HEK293 (cell line): ENCODE measurements at regions not wholly inside any gene's neighbourhood (a gene's known extent, or its start where the extent isn't known, plus 50 kb on each side); places are given as distances from the start of the nearest gene placed in this dataset.

Experiments
- CTCF ChIA-PET: fragments of 350-600 bp; formaldehyde crosslinking; extraction: SDS; loops from one replicate; lab custom pipeline; 2021; ENCODE audit warnings: antibody characterized with exemption; lab: Yijun Ruan, JAX
- POLR2A ChIA-PET: fragments of 300-600 bp; formaldehyde crosslinking; extraction: SDS; loops from one replicate; lab custom pipeline; 2020; ENCODE audit warnings: antibody characterized with exemption, inconsistent platforms; lab: Yijun Ruan, JAX
- H3K27ac ChIP-seq: fragments of 200-500 bp; sonication (Bioruptor generic); 2 replicates; pipeline ENCODE4 v1.5.1; 2014; ENCODE audit warnings: low read depth, low read length, control low read depth, inconsistent platforms; ENCODE audit errors: extremely low read depth
- H3K36me3 ChIP-seq, 2 experiments: fragments of 200-500 bp in 1 of 2; sonication (Bioruptor generic) in 1 of 2; 1 replicate in 1 of 2; 2 replicates in 1 of 2; pipeline ENCODE4 v1.5.1; 2014 to 2017; ENCODE audit warnings: inconsistent platforms in 2 of 2, low read length in 2 of 2; ENCODE audit not compliant: control insufficient read depth in 2 of 2, insufficient read depth in 1 of 2
- H3K4me1 ChIP-seq: fragments of 200-500 bp; sonication (Bioruptor generic); 2 replicates; pipeline ENCODE4 v1.5.1; 2014; ENCODE audit warnings: mild to moderate bottlenecking, low read length, inconsistent platforms; ENCODE audit not compliant: control insufficient read depth, insufficient read depth
- H3K4me3 ChIP-seq: 2 replicates; pipeline ENCODE4 v1.5.1; 2011; ENCODE audit warnings: low read depth, mild to moderate bottlenecking, control low read depth, low read length, moderate library complexity
- H3K9me3 ChIP-seq: fragments of 200-500 bp; sonication (Bioruptor generic); 2 replicates; pipeline ENCODE4 v1.5.1; 2014; ENCODE audit warnings: low read depth, low read length, inconsistent platforms; ENCODE audit not compliant: control insufficient read depth, insufficient read depth
- OSR2 ChIP-seq: fragments of 450-650 bp; formaldehyde crosslinking; IDR thresholded peaks from 2 replicates; pipeline ENCODE4 v1.5.1; 2016; ENCODE audit warnings: missing biosample characterization, missing genetic modification characterization
- YY1 ChIP-seq: fragments of 450-650 bp; formaldehyde crosslinking; IDR thresholded peaks from 2 replicates; pipeline ENCODE4 v1.5.1; 2018; ENCODE audit warnings: missing biosample characterization, missing genetic modification characterization
- ZNF132 ChIP-seq: fragments of 450-650 bp; formaldehyde crosslinking; IDR thresholded peaks from 2 replicates; pipeline ENCODE4 v1.5.1; 2017; ENCODE audit warnings: missing biosample characterization, missing genetic modification characterization, borderline replicate concordance
- ZNF18 ChIP-seq: fragments of 450-650 bp; formaldehyde crosslinking; IDR thresholded peaks from 2 replicates; pipeline ENCODE4 v1.5.1; 2016; ENCODE audit warnings: missing biosample characterization, missing genetic modification characterization
- ZNF302 ChIP-seq: fragments of 450-650 bp; formaldehyde crosslinking; IDR thresholded peaks from 2 replicates; pipeline ENCODE4 v1.5.1; 2016; ENCODE audit warnings: missing biosample characterization, missing genetic modification characterization, low read depth
- ZNF341 ChIP-seq: fragments of 450-650 bp; formaldehyde crosslinking; IDR thresholded peaks from 2 replicates; pipeline ENCODE4; 2016; ENCODE audit warnings: low read depth, missing biosample characterization, missing genetic modification characterization
- ZNF423 ChIP-seq: fragments of 450-650 bp; formaldehyde crosslinking; IDR thresholded peaks from 2 replicates; pipeline ENCODE4 v1.5.1; 2016; ENCODE audit warnings: missing biosample characterization, missing genetic modification characterization
- ZNF580 ChIP-seq: fragments of 450-650 bp; formaldehyde crosslinking; IDR thresholded peaks from 2 replicates; pipeline ENCODE4 v1.5.1; 2016; ENCODE audit warnings: missing biosample characterization, missing genetic modification characterization
- ZNF596 ChIP-seq: fragments of 450-650 bp; IDR thresholded peaks from 2 replicates; pipeline ENCODE4 v1.5.0; 2018; ENCODE audit warnings: missing biosample characterization, mild to moderate bottlenecking, missing genetic modification characterization, moderate library complexity
- ZNF768 ChIP-seq: fragments of 450-650 bp; formaldehyde crosslinking; IDR thresholded peaks from 2 replicates; pipeline ENCODE4 v1.5.1; 2018; ENCODE audit warnings: missing biosample characterization, mild to moderate bottlenecking, missing genetic modification characterization
- TF ChIP-seq, protein P1 (sequence below): fragments of 450-650 bp; formaldehyde crosslinking; IDR thresholded peaks from 2 replicates; pipeline ENCODE4 v1.5.1; 2017; ENCODE audit warnings: missing biosample characterization, missing genetic modification characterization
- TF ChIP-seq, protein P2 (sequence below): fragments of 450-650 bp; formaldehyde crosslinking; IDR thresholded peaks from 2 replicates; pipeline ENCODE4 v1.5.1; 2016; ENCODE audit warnings: missing biosample characterization, missing genetic modification characterization, borderline replicate concordance
- TF ChIP-seq, protein P3 (sequence below): fragments of 450-650 bp; formaldehyde crosslinking; IDR thresholded peaks from 2 replicates; pipeline ENCODE4 v1.5.1; 2016; ENCODE audit warnings: missing biosample characterization, missing genetic modification characterization

GRCh38 chr5:124824637-124825158 is 78.3 kb upstream of the ZNF608 start (continued):
- TF ChIP-seq, protein P1, sequence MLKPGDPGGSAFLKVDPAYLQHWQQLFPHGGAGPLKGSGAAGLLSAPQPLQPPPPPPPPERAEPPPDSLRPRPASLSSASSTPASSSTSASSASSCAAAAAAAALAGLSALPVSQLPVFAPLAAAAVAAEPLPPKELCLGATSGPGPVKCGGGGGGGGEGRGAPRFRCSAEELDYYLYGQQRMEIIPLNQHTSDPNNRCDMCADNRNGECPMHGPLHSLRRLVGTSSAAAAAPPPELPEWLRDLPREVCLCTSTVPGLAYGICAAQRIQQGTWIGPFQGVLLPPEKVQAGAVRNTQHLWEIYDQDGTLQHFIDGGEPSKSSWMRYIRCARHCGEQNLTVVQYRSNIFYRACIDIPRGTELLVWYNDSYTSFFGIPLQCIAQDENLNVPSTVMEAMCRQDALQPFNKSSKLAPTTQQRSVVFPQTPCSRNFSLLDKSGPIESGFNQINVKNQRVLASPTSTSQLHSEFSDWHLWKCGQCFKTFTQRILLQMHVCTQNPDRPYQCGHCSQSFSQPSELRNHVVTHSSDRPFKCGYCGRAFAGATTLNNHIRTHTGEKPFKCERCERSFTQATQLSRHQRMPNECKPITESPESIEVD (tag by site-specific recombination): peak; percentile 84
- TF ChIP-seq OSR2 (tag by site-specific recombination): peak; percentile 81
- no peak for TF ChIP-seq ZNF596 (tag by site-specific recombination)
- TF ChIP-seq ZNF302: no peak
- TF ChIP-seq ZNF768 (tag by site-specific recombination): no peak

DNA sequence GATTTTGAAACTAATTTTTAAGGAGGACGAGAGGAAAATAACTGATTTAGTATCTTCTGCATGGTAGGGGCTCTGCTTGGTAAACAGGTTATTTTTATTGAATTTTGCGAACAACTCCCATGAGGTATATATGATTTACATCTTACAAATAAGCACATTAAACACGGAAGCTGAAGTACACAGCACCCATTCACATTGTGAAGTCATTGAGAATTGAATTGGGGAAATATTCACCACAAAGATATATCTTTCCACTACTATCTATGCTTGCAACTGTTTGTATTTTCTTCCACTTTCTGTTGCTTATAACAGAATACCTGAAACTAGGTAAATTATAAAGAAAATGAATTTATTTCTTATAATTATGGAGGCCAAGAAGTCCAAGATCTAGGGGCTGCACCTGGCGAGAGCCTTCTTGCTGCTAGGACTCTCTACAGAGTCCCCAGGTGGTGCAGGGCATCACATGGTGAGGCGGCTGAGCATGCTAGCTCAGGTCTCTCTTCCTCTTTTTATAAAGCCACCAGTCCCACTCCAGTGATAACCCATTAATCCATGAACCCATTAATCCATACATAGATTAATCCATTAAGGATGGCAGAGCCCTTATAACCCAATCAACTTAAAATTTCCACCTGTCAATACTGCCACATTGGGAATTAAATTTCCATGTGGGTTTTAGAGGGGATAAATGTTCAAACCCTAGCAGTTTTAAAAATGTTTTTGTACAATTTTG is 79.0 kb upstream of the ZNF608 start:
- H3K4me3 ChIP-seq: no peak overlapping the region
- H3K36me3 ChIP-seq: no peaks in the 10 kb centered on the region
- no peak overlapping the region for H3K27ac ChIP-seq
- CTCF ChIA-PET: no interaction called here
- peaks cover 19% of the 10 kb centered on the region for H3K4me1 ChIP-seq
- POLR2A ChIA-PET: no interaction called here
- no peaks in the 10 kb centered on the region for H3K9me3 ChIP-seq
- no peak for TF ChIP-seq YY1 (tag by site-specific recombination)
- TF ChIP-seq ZNF132 (tag by site-specific recombination): no peak
- no peak for TF ChIP-seq ZNF580 (tag by site-specific recombination)
- TF ChIP-seq ZNF423: no peak
- TF ChIP-seq ZNF341 (tag by site-specific recombination): no peak
- no peak for TF ChIP-seq ZNF18
- TF ChIP-seq, protein P2, sequence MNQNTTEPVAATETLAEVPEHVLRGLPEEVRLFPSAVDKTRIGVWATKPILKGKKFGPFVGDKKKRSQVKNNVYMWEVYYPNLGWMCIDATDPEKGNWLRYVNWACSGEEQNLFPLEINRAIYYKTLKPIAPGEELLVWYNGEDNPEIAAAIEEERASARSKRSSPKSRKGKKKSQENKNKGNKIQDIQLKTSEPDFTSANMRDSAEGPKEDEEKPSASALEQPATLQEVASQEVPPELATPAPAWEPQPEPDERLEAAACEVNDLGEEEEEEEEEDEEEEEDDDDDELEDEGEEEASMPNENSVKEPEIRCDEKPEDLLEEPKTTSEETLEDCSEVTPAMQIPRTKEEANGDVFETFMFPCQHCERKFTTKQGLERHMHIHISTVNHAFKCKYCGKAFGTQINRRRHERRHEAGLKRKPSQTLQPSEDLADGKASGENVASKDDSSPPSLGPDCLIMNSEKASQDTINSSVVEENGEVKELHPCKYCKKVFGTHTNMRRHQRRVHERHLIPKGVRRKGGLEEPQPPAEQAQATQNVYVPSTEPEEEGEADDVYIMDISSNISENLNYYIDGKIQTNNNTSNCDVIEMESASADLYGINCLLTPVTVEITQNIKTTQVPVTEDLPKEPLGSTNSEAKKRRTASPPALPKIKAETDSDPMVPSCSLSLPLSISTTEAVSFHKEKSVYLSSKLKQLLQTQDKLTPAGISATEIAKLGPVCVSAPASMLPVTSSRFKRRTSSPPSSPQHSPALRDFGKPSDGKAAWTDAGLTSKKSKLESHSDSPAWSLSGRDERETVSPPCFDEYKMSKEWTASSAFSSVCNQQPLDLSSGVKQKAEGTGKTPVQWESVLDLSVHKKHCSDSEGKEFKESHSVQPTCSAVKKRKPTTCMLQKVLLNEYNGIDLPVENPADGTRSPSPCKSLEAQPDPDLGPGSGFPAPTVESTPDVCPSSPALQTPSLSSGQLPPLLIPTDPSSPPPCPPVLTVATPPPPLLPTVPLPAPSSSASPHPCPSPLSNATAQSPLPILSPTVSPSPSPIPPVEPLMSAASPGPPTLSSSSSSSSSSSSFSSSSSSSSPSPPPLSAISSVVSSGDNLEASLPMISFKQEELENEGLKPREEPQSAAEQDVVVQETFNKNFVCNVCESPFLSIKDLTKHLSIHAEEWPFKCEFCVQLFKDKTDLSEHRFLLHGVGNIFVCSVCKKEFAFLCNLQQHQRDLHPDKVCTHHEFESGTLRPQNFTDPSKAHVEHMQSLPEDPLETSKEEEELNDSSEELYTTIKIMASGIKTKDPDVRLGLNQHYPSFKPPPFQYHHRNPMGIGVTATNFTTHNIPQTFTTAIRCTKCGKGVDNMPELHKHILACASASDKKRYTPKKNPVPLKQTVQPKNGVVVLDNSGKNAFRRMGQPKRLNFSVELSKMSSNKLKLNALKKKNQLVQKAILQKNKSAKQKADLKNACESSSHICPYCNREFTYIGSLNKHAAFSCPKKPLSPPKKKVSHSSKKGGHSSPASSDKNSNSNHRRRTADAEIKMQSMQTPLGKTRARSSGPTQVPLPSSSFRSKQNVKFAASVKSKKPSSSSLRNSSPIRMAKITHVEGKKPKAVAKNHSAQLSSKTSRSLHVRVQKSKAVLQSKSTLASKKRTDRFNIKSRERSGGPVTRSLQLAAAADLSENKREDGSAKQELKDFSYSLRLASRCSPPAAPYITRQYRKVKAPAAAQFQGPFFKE (tag by site-specific recombination): no peak
- TF ChIP-seq, protein P3, sequence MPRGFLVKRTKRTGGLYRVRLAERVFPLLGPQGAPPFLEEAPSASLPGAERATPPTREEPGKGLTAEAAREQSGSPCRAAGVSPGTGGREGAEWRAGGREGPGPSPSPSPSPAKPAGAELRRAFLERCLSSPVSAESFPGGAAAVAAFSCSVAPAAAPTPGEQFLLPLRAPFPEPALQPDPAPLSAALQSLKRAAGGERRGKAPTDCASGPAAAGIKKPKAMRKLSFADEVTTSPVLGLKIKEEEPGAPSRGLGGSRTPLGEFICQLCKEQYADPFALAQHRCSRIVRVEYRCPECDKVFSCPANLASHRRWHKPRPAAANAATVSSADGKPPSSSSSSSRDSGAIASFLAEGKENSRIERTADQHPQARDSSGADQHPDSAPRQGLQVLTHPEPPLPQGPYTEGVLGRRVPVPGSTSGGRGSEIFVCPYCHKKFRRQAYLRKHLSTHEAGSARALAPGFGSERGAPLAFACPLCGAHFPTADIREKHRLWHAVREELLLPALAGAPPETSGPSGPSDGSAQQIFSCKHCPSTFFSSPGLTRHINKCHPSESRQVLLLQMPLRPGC (tag by site-specific recombination): no peak
